ENCODE measurements at regions not wholly inside any gene's neighbourhood (a gene's known extent, or its start where the extent isn't known, plus 50 kb on each side); places are given as distances from the start of the nearest gene placed in this dataset.

GRCh38 chr22:25482868-25483639 lies 81.4 kb upstream of the GRK3 start (continued):
- TF ChIP-seq CHD1 (IDR thresholded peaks at IDR 0.05; ENCODE audit: low read depth, low read length) (no peak), CHD2 (IDR thresholded peaks at IDR 0.05; ENCODE audit: low read length) (no peak)

Data from H1 (cell line).